ENCODE measurements at regions not wholly inside any gene's neighbourhood (a gene's known extent, or its start where the extent isn't known, plus 50 kb on each side); places are given as distances from the start of the nearest gene placed in this dataset.

- WGBS, 2 donors = 58 to 61% methylated on average over 2 of the region's 2 CpGs
- Histone ChIP-seq H3K27ac (no peak overlapping the region), H3K36me3 (no peaks in the 10 kb centered on the region), H3K9me3 (no peaks in the 10 kb centered on the region), H3K4me1 (no peaks in the 10 kb centered on the region), H3K27me3 (no peaks in the 10 kb centered on the region), H3K4me3 (no peak overlapping the region)
- intact Hi-C loops (cut with DNase I) = no loop called here
- TF ChIP-seq CTCF (IDR thresholded peaks at IDR 0.05) (no peak), POLR2A (IDR thresholded peaks at IDR 0.05) (no peak)
- no peak for DNase-seq
These were observed 55.4 kb upstream of the RNF180 start for GRCh38 chr5:64110222-64110621.

DNA sequence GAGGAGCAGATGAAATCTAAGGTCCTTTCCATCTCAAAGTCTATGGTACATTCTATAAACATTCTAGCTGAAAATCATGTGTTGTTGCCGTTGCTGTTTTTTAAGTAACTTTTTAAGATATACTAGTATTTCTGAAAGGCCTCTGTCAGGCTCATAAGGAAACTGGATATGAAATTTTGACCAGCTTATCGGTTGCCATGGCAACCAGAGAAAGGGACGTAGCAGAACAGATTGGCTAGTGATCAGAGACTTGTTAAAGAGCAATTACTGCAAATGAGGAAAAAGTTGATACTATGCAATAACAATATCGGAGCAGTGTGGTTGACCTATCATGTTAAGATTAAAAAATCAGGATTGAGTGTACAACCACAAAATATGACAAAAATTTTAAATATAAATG, 57.0 kb upstream of the RNF180 start:
- H3K36me3 ChIP-seq = no peaks in the 10 kb centered on the region
- H3K27ac ChIP-seq = no peak overlapping the region
- 63 to 76% methylated on average over 4 of the region's 4 CpGs for WGBS, 2 donors
- no peaks in the 10 kb centered on the region for H3K27me3 ChIP-seq
- no peak overlapping the region for H3K4me3 ChIP-seq
- H3K9me3 ChIP-seq = no peaks in the 10 kb centered on the region
- intact Hi-C loops (cut with DNase I) = no loop called here
- no peak for DNase-seq
- TF ChIP-seq POLR2A (IDR thresholded peaks at IDR 0.05) = no peak
- no peak for TF ChIP-seq CTCF (IDR thresholded peaks at IDR 0.05)
- H3K4me1 ChIP-seq = no peaks in the 10 kb centered on the region

- no peak for DNase-seq
- Histone ChIP-seq H3K4me3 (no peak overlapping the region), H3K27me3 (no peaks in the 10 kb centered on the region), H3K27ac (no peak overlapping the region), H3K9me3 (no peaks in the 10 kb centered on the region), H3K36me3 (no peaks in the 10 kb centered on the region), H3K4me1 (no peaks in the 10 kb centered on the region)
- no peak for TF ChIP-seq CTCF (IDR thresholded peaks at IDR 0.05)
- no peak for TF ChIP-seq POLR2A (IDR thresholded peaks at IDR 0.05)
- intact Hi-C loops (cut with DNase I) = no loop called here
- 27 to 78% methylated on average over 1 of the region's 1 CpG for WGBS, 2 donors
These were observed 65.4 kb upstream of the RNF180 start for GRCh38 chr5:64100203-64100602.

DNA sequence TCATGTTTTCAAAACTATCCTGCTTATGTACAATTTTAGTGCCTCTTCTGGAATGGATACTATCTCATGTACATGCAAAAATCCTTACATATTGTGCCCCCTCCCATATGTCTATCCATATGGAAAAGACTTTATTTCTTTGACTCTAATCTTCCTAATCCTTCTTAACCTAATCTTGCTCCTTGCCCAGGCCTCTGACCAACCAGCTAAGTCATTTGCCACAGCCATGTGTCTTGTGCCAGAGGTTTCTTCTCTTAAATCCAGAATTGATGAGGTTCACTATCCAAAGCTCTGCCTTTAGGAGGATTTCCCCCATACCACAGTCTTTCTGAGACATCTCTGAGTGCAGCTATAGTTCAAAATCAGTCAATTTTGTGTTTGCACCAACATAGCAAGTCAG, 68.9 kb upstream of the RNF180 start:
- no peak overlapping the region for H3K4me3 ChIP-seq
- no peaks in the 10 kb centered on the region for H3K27me3 ChIP-seq
- no peak overlapping the region for H3K27ac ChIP-seq
- intact Hi-C loops (cut with DNase I) = no loop called here
- no peaks in the 10 kb centered on the region for H3K36me3 ChIP-seq
- DNase-seq = no peak
- TF ChIP-seq CTCF (IDR thresholded peaks at IDR 0.05) = no peak
- no peaks in the 10 kb centered on the region for H3K4me1 ChIP-seq
- H3K9me3 ChIP-seq = no peaks in the 10 kb centered on the region

GRCh38 chr5:64077589-64077988, 88.1 kb upstream of the RNF180 start:
- TF ChIP-seq CTCF (IDR thresholded peaks at IDR 0.05) (no peak), POLR2A (IDR thresholded peaks at IDR 0.05) (no peak)
- no peaks in the 10 kb centered on the region for H3K36me3 ChIP-seq
- no peak for DNase-seq
- WGBS, 2 donors = 82 to 86% methylated on average over 8 of the region's 8 CpGs
- no peak overlapping the region for H3K4me3 ChIP-seq
- no peaks in the 10 kb centered on the region for H3K9me3 ChIP-seq
- H3K4me1 ChIP-seq = no peaks in the 10 kb centered on the region
- no peaks in the 10 kb centered on the region for H3K27me3 ChIP-seq
- H3K27ac ChIP-seq = no peak overlapping the region
- intact Hi-C loops (cut with DNase I) = no loop called here

Data from esophagus squamous epithelium (tissue), 5 donors.